Parathyroid adenoma (tissue), 2 donors: ENCODE measurements at regions not wholly inside any gene's neighbourhood (a gene's known extent, or its start where the extent isn't known, plus 50 kb on each side); places are given as distances from the start of the nearest gene placed in this dataset.

Experiments used
- H2AFZ ChIP-seq: fragments of 300-600 bp; sonication (generic); one replicate; pipeline ENCODE4 v1.7.0; 2017; ENCODE audit warnings: antibody characterized with exemption, mild to moderate bottlenecking
- H3K27ac ChIP-seq: fragments of 300-600 bp; sonication (generic); one replicate; pipeline ENCODE4 v1.7.0; 2017
- H3K27me3 ChIP-seq: fragments of 300-600 bp; sonication (generic); one replicate; pipeline ENCODE4 v1.7.0; 2017; ENCODE audit warnings: low read length; ENCODE audit not compliant: control insufficient read depth, insufficient read depth
- H3K36me3 ChIP-seq: fragments of 300-600 bp; sonication (generic); one replicate; pipeline ENCODE4 v1.7.0; 2017; ENCODE audit warnings: low read length; ENCODE audit not compliant: control insufficient read depth, insufficient read depth
- H3K4me1 ChIP-seq: fragments of 300-600 bp; sonication (generic); one replicate; pipeline ENCODE4 v1.7.0; 2017; ENCODE audit warnings: control low read depth
- H3K4me2 ChIP-seq: fragments of 300-600 bp; sonication (generic); one replicate; pipeline ENCODE4 v1.7.0; 2017; ENCODE audit warnings: low read length
- H3K4me3 ChIP-seq: fragments of 300-600 bp; sonication (generic); one replicate; pipeline ENCODE4 v1.7.0; 2017; ENCODE audit warnings: low read depth, low read length
- H3K79me2 ChIP-seq: fragments of 300-600 bp; sonication (generic); one replicate; pipeline ENCODE4 v1.7.0; 2017; ENCODE audit warnings: control low read depth
- H3K9ac ChIP-seq: fragments of 300-600 bp; sonication (generic); one replicate; pipeline ENCODE4 v1.7.0; 2017; ENCODE audit warnings: mild to moderate bottlenecking
- H3K9me3 ChIP-seq: fragments of 300-600 bp; sonication (generic); one replicate; pipeline ENCODE4 v1.7.0; 2017; ENCODE audit warnings: low read length; ENCODE audit not compliant: control insufficient read depth
- TF ChIP-seq, protein P1 (sequence below): fragments of 300-600 bp; sonication (generic); IDR thresholded peaks from one replicate; pipeline ENCODE4 v1.7.0; 2017; ENCODE audit warnings: antibody characterized with exemption, mild to moderate bottlenecking
- donor health status: primary hyperparathyroidism.

DNA sequence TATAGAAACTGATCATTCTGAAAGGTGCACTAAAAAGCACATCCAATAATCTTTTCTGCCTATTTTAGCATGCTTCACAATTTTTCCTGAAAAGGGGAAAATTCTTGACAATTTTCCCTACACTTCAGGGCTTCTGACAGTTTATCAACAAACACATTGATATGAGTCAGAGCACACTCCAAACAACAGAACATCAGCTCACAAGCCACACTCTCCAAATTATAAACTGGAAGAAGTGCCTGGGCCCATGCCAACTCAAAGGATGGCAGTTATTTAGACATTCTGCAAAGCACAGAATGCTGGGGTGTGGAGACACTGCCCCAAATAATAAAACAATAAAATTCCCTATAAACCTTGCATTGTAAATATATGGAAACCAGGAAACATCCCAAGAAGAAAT lies 90.8 kb downstream of the ELAPOR2 start:
- Histone ChIP-seq H3K27me3 (no peaks in the 10 kb centered on the region), H2AFZ (no peak overlapping the region), H3K4me3 (no peak overlapping the region), H3K4me2 (no peak overlapping the region), H3K27ac (no peak overlapping the region), H3K79me2 (no peaks in the 10 kb centered on the region), H3K9me3 (no peaks in the 10 kb centered on the region), H3K4me1 (no peaks in the 10 kb centered on the region), H3K36me3 (no peaks in the 10 kb centered on the region), H3K9ac (no peak overlapping the region)
- TF ChIP-seq, protein P1, sequence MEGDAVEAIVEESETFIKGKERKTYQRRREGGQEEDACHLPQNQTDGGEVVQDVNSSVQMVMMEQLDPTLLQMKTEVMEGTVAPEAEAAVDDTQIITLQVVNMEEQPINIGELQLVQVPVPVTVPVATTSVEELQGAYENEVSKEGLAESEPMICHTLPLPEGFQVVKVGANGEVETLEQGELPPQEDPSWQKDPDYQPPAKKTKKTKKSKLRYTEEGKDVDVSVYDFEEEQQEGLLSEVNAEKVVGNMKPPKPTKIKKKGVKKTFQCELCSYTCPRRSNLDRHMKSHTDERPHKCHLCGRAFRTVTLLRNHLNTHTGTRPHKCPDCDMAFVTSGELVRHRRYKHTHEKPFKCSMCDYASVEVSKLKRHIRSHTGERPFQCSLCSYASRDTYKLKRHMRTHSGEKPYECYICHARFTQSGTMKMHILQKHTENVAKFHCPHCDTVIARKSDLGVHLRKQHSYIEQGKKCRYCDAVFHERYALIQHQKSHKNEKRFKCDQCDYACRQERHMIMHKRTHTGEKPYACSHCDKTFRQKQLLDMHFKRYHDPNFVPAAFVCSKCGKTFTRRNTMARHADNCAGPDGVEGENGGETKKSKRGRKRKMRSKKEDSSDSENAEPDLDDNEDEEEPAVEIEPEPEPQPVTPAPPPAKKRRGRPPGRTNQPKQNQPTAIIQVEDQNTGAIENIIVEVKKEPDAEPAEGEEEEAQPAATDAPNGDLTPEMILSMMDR, result no peak

DNA sequence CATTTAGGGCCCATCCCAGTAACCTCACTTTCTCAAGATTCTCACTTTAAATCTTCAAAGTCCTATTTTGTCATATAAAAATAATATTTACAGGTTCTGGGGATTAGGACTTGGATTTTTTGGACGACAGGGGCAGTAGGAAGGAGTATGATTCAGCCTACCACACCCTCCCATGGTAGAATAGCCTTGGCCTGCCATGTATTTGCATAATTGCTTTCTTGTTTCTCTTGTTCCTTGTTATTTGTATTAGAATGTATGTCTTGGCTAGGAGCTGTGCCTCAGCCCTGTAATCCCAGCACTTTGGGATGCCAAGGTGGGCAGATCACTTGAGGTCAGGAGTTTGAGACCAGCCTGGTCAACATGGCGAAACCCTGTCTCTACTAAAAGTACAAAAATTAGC lies 92.5 kb downstream of the ELAPOR2 start:
- Histone ChIP-seq H3K4me1 (no peaks in the 10 kb centered on the region), H3K9me3 (no peaks in the 10 kb centered on the region), H3K4me2 (no peak overlapping the region), H3K79me2 (no peaks in the 10 kb centered on the region), H3K36me3 (no peaks in the 10 kb centered on the region), H3K27me3 (no peaks in the 10 kb centered on the region), H2AFZ (no peak overlapping the region), H3K9ac (no peak overlapping the region), H3K4me3 (no peak overlapping the region), H3K27ac (no peak overlapping the region)
- TF ChIP-seq, protein P1, result no peak

DNA sequence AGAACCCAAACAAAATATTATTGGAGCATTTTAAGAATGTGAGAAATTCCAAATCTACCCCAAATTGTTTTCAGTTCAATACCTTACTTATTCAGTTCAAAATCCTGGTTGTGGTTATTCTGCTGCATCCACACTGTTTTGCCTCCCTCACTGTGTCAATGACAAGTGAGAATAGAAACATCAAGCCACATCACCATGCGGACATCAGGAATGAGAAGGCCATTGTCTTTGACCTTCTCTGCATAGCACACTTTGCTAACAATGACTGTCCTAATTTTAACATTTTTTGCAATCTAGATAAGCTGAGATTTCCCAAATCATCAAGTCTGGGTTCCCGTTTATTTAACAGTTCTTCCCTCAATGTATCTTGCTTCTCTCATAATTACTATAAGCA lies 93.7 kb downstream of the ELAPOR2 start:
- no peak overlapping the region for H3K4me2 ChIP-seq
- no peak overlapping the region for H3K4me3 ChIP-seq
- H3K79me2 ChIP-seq, result no peaks in the 10 kb centered on the region
- H3K27me3 ChIP-seq, result no peaks in the 10 kb centered on the region
- H3K9ac ChIP-seq, result no peak overlapping the region
- TF ChIP-seq, protein P1, result no peak
- no peaks in the 10 kb centered on the region for H3K4me1 ChIP-seq
- no peak overlapping the region for H3K27ac ChIP-seq
- no peak overlapping the region for H2AFZ ChIP-seq
- H3K36me3 ChIP-seq, result no peaks in the 10 kb centered on the region
- no peaks in the 10 kb centered on the region for H3K9me3 ChIP-seq

DNA sequence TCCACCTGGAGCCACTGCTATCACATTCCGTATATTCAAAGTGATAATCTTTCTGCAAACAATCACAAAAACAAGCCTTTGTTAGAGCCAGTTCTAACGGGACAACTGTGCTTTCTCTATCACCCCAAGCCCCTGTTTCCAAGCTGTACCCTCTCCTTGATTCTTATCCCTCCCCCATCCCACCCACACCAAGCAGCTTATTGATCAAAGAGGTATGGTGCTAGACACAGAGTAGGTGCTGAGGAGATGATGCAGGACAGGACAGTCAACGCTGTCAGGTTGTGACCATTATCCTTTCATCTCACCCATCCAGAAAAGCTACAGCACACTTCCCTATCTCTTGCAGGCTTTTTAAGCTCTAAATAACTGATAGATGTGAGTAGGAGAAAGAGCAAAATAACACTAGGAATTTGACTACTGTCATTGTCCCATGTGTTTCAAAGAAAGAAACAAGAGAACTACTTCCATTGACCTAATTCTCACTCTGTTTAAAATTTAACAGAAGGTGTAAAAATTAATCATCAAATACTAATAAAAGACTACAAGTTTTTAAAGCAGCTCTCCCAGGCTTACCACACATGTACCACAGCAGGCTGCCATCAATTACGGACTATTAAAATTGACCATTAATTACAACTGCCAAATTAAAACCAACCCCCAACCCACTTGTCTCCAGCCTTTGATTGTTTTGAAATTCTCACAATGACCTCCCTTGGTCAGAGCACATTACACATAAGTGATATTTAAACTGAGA lies 94.3 kb downstream of the ELAPOR2 start:
- no peak overlapping the region for H3K4me3 ChIP-seq

More for the DNA sequence above, 94.3 kb downstream of the ELAPOR2 start:
- Histone ChIP-seq H3K27me3 (no peaks in the 10 kb centered on the region), H3K79me2 (no peaks in the 10 kb centered on the region), H3K4me1 (no peaks in the 10 kb centered on the region), H3K27ac (no peak overlapping the region), H3K36me3 (no peaks in the 10 kb centered on the region), H3K4me2 (no peak overlapping the region), H3K9me3 (no peaks in the 10 kb centered on the region), H2AFZ (no peak overlapping the region), H3K9ac (no peak overlapping the region)
- TF ChIP-seq, protein P1, result no peak
